Activated CD4-positive, CD25-positive, alpha-beta regulatory T cell (primary cell): ENCODE measurements at regions not wholly inside any gene's neighbourhood (a gene's known extent, or its start where the extent isn't known, plus 50 kb on each side); places are given as distances from the start of the nearest gene placed in this dataset.

Experiments used
- DNase-seq, 4 experiments: peaks; one replicate each; lab custom pipeline; 2025; lab: John Stamatoyannopoulos, UW

- no peak for DNase-seq
Observed at GRCh38 chrX:39504850-39505259, 592.9 kb downstream of the BCOR start.

DNA sequence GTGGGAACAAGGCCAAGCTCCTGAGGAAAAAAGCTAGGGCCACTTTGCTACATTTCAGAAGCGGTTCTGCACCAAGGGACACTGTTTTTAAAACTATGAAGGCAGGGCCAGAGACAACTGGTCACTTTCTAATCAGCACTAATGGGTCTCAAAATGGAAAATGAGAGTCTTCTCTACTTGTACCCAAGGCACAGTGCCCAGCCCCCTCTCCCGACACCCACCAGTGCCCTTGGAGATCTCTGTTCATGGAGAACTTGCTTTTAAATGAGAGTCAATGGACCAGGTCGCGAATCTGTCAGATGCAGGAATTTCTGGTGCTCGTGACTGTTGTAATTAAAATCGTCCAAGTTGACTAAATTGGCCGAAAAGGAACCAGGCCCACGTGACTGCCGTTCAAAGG is 591.6 kb downstream of the BCOR start:
- DNase-seq: no peak

DNA sequence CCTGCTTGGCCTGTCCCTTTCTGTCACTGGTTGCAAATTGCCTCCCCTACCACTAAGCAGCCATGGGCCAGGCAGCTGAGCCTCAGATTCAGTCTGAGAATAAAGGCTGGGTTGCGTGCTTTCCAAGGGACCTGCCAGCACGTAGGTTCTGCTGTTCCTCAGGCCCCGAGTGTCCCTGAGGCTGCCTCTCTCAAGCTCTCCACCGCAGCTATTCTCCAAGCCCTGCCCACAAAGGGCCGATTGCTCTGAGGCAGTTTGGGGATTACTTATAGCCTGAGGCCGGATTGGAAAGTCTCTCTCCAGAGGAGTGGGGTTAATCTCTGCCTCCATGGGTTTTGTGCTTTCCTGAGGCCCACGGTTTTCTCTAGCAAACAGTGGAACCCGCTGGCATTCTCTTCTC is 590.7 kb downstream of the BCOR start:
- no peak for DNase-seq

GRCh38 chrX:39507617-39508299 is 590.0 kb downstream of the BCOR start:
- no peak for DNase-seq

DNA sequence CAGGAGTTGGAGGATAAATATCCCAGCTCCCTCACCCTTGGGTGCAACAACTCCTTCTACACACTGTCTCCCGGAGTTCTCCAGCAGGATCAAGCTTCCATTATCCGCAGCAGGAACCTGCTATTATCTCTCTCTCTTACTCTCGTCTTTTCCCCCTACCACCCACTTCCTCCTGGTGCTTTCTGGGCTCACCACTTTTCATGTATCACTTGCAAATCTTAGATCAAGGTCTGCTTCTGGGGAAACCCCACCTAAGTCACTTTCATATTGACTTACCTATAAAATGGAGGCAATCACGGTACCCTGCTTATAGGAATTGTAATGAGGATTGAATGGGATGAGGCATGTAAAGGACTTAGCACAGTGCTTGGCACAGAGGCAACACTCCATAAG is 589.5 kb downstream of the BCOR start:
- no peak for DNase-seq

- DNase-seq: no peak
Observed at GRCh38 chrX:39509157-39509556, 588.6 kb downstream of the BCOR start.

GRCh38 chrX:39513836-39514235 is 583.9 kb downstream of the BCOR start:
- no peak for DNase-seq

GRCh38 chrX:39514801-39515200 is 583.0 kb downstream of the BCOR start:
- no peak for DNase-seq

GRCh38 chrX:39516427-39516841 is 581.3 kb downstream of the BCOR start:
- no peak for DNase-seq

DNA sequence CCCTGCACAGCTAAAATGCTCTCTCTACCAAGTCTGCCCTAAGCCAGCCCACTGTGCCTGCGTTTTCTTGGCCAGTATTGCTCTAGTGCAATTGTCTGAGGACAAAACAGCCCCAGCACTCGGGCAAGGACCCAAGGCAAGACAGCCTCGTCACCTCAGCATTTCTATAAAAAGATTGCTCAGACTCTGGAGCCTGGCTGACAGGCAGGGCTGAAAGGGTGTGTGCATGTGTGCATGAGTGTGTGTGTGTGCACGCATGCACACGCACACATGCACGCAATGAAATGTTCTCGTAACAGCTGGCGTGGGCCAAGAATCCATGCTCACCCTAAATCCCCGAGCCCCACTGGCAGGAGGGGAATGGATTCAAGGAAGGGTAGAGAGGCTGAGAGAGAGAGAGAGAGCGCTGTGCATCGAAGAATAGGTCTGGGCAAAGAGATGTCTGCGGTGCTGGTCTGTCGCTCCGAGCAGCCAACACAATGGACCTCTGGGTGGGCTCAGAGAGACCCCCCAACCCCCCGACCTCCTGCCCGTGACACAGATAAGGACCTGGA is 579.2 kb downstream of the BCOR start:
- no peak for DNase-seq

DNA sequence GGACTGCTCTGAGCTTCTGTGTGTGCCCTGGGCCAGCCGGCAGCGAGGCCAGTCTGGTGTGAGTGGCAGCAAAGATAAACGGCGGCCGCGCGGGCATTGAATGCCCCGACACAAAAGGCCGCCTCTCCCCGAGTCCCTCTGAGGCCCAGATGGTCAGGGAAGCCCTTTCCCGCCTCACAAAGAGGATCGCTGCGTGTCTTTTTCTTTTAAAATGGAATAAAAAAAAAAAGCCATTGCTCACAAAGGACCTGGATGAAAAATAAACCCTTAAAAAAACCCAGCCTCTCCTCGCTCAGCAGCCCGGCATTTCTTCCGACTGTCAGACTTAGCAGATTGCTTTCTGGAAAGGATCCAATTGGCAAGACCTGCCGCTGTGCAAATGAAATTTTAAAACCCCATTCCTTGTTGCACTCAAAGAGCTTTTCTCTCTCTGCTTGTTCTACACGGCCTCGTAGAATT is 578.7 kb downstream of the BCOR start:
- DNase-seq: no peak

DNA sequence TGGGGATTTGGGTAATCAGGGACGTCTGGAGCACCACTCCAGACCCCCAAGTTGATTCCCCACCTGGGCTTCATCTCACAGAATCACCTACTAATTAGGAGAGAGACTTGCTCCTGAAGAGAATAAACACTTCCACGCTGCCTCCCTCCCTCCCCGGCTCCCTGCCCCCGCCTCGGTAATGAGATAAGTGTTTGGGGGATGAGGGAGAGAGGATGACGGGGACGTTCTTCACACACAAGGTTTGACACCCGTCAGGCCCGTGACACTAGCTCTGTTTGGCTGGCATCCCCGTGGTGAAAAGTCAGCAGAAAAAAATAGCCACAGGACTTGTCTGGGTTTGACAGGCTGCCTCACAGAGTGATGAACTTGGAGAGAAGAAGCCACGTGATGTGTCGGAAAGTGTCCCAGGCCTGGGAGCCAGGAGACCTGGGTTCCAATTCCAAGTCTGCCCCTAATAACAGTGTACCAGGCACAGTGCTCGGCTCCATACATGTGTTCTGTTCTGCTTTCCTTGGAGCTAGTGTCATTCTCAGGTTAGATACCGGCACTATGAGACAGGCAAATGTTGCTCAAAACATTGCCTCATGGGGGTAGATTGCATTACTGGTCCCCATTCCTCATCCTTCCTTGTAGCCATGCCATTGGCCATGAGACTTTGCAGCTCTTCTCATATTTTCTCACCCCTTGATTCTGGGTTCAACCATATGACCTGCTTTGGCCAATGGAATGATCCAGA is 578.0 kb downstream of the BCOR start:
- DNase-seq: no peak

- DNase-seq: no peak
Observed at GRCh38 chrX:39525758-39526157, 572.0 kb downstream of the BCOR start.

GRCh38 chrX:39527025-39527424 is 570.7 kb downstream of the BCOR start:
- no peak for DNase-seq

- DNase-seq: no peak
Observed at GRCh38 chrX:39528161-39528916, 569.4 kb downstream of the BCOR start.

- DNase-seq: no peak
Observed at GRCh38 chrX:39532761-39533160, 565.0 kb downstream of the BCOR start.

DNA sequence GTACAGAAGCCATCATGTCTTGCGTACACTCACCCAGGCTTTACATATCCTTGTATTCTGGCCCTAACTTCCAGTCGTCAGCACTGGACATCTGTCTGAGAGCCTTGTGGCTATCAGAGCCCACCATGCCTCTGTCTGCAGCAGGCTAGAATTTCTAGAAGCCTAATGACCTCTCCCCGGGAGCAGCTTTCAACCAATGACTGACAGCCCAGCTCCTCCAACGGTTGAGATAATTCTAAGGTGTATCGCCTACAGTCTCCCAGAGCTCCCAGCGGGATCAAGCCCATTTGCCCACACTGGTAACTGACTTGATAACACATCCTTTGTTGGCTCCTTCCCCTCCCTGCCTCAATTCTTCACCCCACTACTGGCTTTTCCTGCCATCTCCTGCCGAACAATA is 562.8 kb downstream of the BCOR start:
- DNase-seq: no peak

GRCh38 chrX:39536211-39536610 is 561.5 kb downstream of the BCOR start:
- DNase-seq: no peak

DNA sequence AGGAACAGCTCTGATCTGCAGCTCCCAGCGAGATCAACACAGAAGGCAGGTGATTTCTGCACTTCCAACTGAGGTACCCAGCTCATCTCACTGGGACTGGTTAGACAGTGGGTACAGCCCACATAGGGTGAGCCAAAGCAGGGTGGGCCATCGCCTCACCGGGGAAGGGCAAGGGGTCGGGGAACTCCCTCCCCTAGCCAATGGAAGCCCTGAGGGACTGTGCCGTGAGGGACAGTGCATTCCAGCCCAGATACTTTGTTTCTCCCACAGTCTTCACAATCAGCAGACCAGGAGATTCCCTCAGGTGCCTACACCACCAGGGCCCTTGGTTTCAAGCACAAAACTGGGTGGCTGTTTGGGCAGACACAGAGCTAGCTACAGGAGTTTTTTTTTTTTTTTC is 555.9 kb downstream of the BCOR start:
- DNase-seq: no peak

DNA sequence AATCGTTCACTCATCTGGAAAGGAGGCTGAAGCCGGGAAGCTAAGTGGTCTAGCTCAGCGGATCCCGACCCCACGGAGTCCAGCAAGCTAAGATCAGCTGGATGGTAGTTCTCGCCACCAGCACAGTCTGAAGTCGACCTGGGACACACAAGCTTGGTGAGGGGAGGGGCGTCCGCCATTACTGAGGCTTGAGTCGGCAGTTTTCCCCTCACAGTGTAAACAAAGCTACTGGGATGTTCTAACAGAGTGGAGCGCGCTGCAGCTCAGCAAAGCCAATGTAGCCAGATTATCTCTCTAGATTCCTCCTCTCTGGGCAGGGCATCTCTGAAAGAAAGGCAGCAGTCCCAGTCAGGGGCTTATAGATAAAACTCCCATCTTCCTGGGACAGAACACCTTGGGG is 555.4 kb downstream of the BCOR start:
- no peak for DNase-seq

GRCh38 chrX:39550795-39551361 is 546.9 kb downstream of the BCOR start:
- no peak for DNase-seq

DNA sequence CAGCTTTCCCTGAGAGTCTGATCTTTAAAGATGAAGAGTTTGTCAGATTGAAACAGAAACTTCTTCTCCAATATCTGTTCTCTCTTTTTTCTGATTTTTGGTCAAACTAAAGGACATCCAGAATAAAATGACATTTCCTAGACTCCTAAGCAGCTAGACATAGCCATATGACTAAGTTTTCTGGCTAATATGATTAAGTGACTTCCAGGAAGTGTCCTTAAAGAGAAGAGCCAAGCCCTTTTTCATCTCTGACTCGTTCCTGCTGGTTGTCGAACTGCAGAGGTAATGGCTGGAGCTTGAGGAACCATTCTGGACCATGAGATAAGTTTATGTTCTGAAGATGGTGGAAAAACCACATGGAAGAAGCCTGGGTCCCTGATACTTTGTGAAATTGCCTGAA is 546.0 kb downstream of the BCOR start:
- no peak for DNase-seq
